ENCODE measurements at regions not wholly inside any gene's neighbourhood (a gene's known extent, or its start where the extent isn't known, plus 50 kb on each side); places are given as distances from the start of the nearest gene placed in this dataset.
"Not testable (repeated sequence)": the region's sequence is repeated elsewhere in the genome, so short reads cannot be mapped to it uniquely, and the experiment has no call there.

- TF ChIP-seq CTCF, POLR2A (IDR thresholded peaks at IDR 0.05): not testable (repeated sequence)
These were observed 400.5 kb downstream of the CAAP1 start for GRCh38 chr9:26491922-26492607.
